GM19324 (cell line): ENCODE measurements at regions not wholly inside any gene's neighbourhood (a gene's known extent, or its start where the extent isn't known, plus 50 kb on each side); places are given as distances from the start of the nearest gene placed in this dataset.
"Not testable (repeated sequence)": the region's sequence is repeated elsewhere in the genome, so short reads cannot be mapped to it uniquely, and the experiment has no call there.

ENCODE experiments used
- ATAC-seq: cut with Tn5 transposase; IDR thresholded peaks from one replicate; pipeline ENCODE4 v1.9.1; 2021; ENCODE audit warnings: mild to moderate bottlenecking, moderate library complexity; ENCODE audit not compliant: unreplicated experiment, low FRiP score

- ATAC-seq, result no peak
These were observed 145.2 kb downstream of the ADRA2C start for GRCh38 chr4:3911252-3911856.

GRCh38 chr4:3914511-3914910, 148.3 kb downstream of the ADRA2C start:
- ATAC-seq, result not testable (repeated sequence)

- not testable (repeated sequence) for ATAC-seq
These were observed 153.3 kb downstream of the ADRA2C start for GRCh38 chr4:3919509-3919908.

GRCh38 chr4:3921902-3922301, 155.7 kb downstream of the ADRA2C start:
- ATAC-seq, result not testable (repeated sequence)

GRCh38 chr4:3925841-3926240, 159.7 kb downstream of the ADRA2C start:
- not testable (repeated sequence) for ATAC-seq

- ATAC-seq, result not testable (repeated sequence)
These were observed 160.1 kb downstream of the ADRA2C start for GRCh38 chr4:3926271-3926670.

GRCh38 chr4:3926969-3927755, 161.0 kb downstream of the ADRA2C start:
- not testable (repeated sequence) for ATAC-seq

- not testable (repeated sequence) for ATAC-seq
These were observed 163.2 kb downstream of the ADRA2C start for GRCh38 chr4:3929431-3929830.

- ATAC-seq, result not testable (repeated sequence)
These were observed 166.5 kb downstream of the ADRA2C start for GRCh38 chr4:3932734-3933133.

- not testable (repeated sequence) for ATAC-seq
These were observed 169.2 kb downstream of the ADRA2C start for GRCh38 chr4:3935406-3935805.

GRCh38 chr4:3936184-3936583, 170.0 kb downstream of the ADRA2C start:
- no peak for ATAC-seq

- not testable (repeated sequence) for ATAC-seq
These were observed 171.8 kb downstream of the ADRA2C start for GRCh38 chr4:3937849-3938562.

- ATAC-seq, result not testable (repeated sequence)
These were observed 172.5 kb downstream of the ADRA2C start for GRCh38 chr4:3938676-3939075.

GRCh38 chr4:3939954-3940591, 173.9 kb downstream of the ADRA2C start:
- not testable (repeated sequence) for ATAC-seq

- not testable (repeated sequence) for ATAC-seq
These were observed 175.7 kb downstream of the ADRA2C start for GRCh38 chr4:3941735-3942522.

- ATAC-seq, result not testable (repeated sequence)
These were observed 176.4 kb downstream of the ADRA2C start for GRCh38 chr4:3942569-3942971.

- ATAC-seq, result not testable (repeated sequence)
These were observed 176.9 kb downstream of the ADRA2C start for GRCh38 chr4:3943051-3943450.

- no peak for ATAC-seq
These were observed 179.5 kb downstream of the ADRA2C start for GRCh38 chr4:3945511-3946290.

GRCh38 chr4:3946553-3946952, 180.4 kb downstream of the ADRA2C start:
- ATAC-seq, result not testable (repeated sequence)
